H9 (cell line): ENCODE measurements at regions not wholly inside any gene's neighbourhood (a gene's known extent, or its start where the extent isn't known, plus 50 kb on each side); places are given as distances from the start of the nearest gene placed in this dataset.

Source experiments
- DNase-seq: peaks from one replicate; pipeline ENCODE4 v3.0.0-alpha.2; 2017
- H2AFZ ChIP-seq: one replicate; pipeline ENCODE4 v1.6.1; 2013; ENCODE audit warnings: mild to moderate bottlenecking, low read length, control low read depth, moderate library complexity
- H2AK5ac ChIP-seq: 2 replicates; pipeline ENCODE4 v1.6.1; 2013; ENCODE audit warnings: low read length, control low read depth, mixed read lengths; ENCODE audit not compliant: insufficient read length
- H2BK120ac ChIP-seq: one replicate; pipeline ENCODE4 v1.6.1; 2013; ENCODE audit warnings: low read depth, mild to moderate bottlenecking, low read length, control low read depth, inconsistent platforms; ENCODE audit not compliant: poor library complexity, severe bottlenecking
- H2BK12ac ChIP-seq: 2 replicates; pipeline ENCODE4 v1.6.1; 2013; ENCODE audit warnings: low read length, control low read depth, mixed read lengths, low read depth; ENCODE audit not compliant: insufficient read length
- H2BK15ac ChIP-seq: 2 replicates; pipeline ENCODE4 v1.6.1; 2013; ENCODE audit warnings: low read depth, low read length, control low read depth
- H2BK20ac ChIP-seq: one replicate; pipeline ENCODE4 v1.6.1; 2013; ENCODE audit warnings: low read depth, mild to moderate bottlenecking, low read length, control low read depth, inconsistent platforms; ENCODE audit not compliant: poor library complexity, severe bottlenecking
- H2BK5ac ChIP-seq: 2 replicates; pipeline ENCODE4 v1.6.1; 2013; ENCODE audit warnings: low read length, control low read depth, mixed read lengths; ENCODE audit not compliant: insufficient read length
- H3K14ac ChIP-seq: 2 replicates; pipeline ENCODE4 v1.6.1; 2013; ENCODE audit warnings: low read length, control low read depth; ENCODE audit not compliant: insufficient read depth
- H3K18ac ChIP-seq: 2 replicates; pipeline ENCODE4 v1.6.1; 2013; ENCODE audit warnings: low read depth, mild to moderate bottlenecking, mixed read lengths, low read length, control low read depth; ENCODE audit not compliant: insufficient read length
- H3K23ac ChIP-seq: 2 replicates; pipeline ENCODE4 v1.6.1; 2013; ENCODE audit warnings: low read length, control low read depth, mixed read lengths, low read depth; ENCODE audit not compliant: insufficient read length
- H3K23me2 ChIP-seq: 2 replicates; pipeline ENCODE4 v1.6.1; 2013; ENCODE audit warnings: low read depth, mild to moderate bottlenecking, mixed read lengths, low read length, control low read depth; ENCODE audit not compliant: insufficient read length, poor library complexity, severe bottlenecking
- H3K27ac ChIP-seq: 2 replicates; pipeline ENCODE4 v1.5.1; 2013; ENCODE audit warnings: low read length, control low read depth, mixed read lengths, low read depth; ENCODE audit not compliant: insufficient read length
- H3K27me3 ChIP-seq: 2 replicates; pipeline ENCODE4 v1.6.1; 2013; ENCODE audit warnings: low read length, control low read depth, inconsistent platforms; ENCODE audit not compliant: insufficient read depth
- H3K4ac ChIP-seq: 2 replicates; pipeline ENCODE4 v1.6.1; 2013; ENCODE audit warnings: low read depth, mild to moderate bottlenecking, control low read depth, inconsistent platforms, low read length, moderate library complexity
- H3K4me1 ChIP-seq: 2 replicates; pipeline ENCODE4 v1.6.1; 2013; ENCODE audit warnings: low read length, control low read depth, inconsistent platforms; ENCODE audit not compliant: insufficient read depth
- H3K4me2 ChIP-seq: 2 replicates; pipeline ENCODE4 v1.6.1; 2013; ENCODE audit warnings: low read length, control low read depth, mixed read lengths; ENCODE audit not compliant: insufficient read length, insufficient read depth
- H3K56ac ChIP-seq: 2 replicates; pipeline ENCODE4 v1.6.1; 2013; ENCODE audit warnings: low read depth, mild to moderate bottlenecking, mixed read lengths, low read length, control low read depth; ENCODE audit not compliant: insufficient read length
- H3K79me1 ChIP-seq: 2 replicates; pipeline ENCODE4 v1.6.1; 2013; ENCODE audit warnings: low read depth, mild to moderate bottlenecking, moderate library complexity, low read length, control low read depth, inconsistent platforms; ENCODE audit not compliant: insufficient read depth, poor library complexity, severe bottlenecking
- H3K79me2 ChIP-seq: 2 replicates; pipeline ENCODE4 v1.6.1; 2013; ENCODE audit warnings: low read length, control low read depth, inconsistent platforms; ENCODE audit not compliant: insufficient read depth
- H3K9ac ChIP-seq: 2 replicates; pipeline ENCODE4 v1.6.1; 2013; ENCODE audit warnings: low read length, control low read depth, mixed read lengths; ENCODE audit not compliant: insufficient read length; ENCODE audit errors: extremely low read depth
- H3K9me3 ChIP-seq: one replicate; pipeline ENCODE4 v1.6.1; 2013; ENCODE audit warnings: low read depth, low read length, inconsistent platforms; ENCODE audit not compliant: control insufficient read depth
- H3T11ph ChIP-seq: one replicate; pipeline ENCODE4 v1.6.1; 2013; ENCODE audit warnings: mild to moderate bottlenecking, low read length, control low read depth, inconsistent platforms
- H4K20me1 ChIP-seq: one replicate; pipeline ENCODE4 v1.6.1; 2013; ENCODE audit not compliant: control insufficient read depth, insufficient read length, insufficient read depth
- H4K5ac ChIP-seq: 2 replicates; pipeline ENCODE4 v1.6.1; 2013; ENCODE audit warnings: low read depth, mild to moderate bottlenecking, mixed read lengths, low read length, control low read depth; ENCODE audit not compliant: insufficient read length
- H4K8ac ChIP-seq: replicated peaks from 2 replicates; pipeline ENCODE4 v1.6.1; 2013; ENCODE audit warnings: low read length, control low read depth, mixed read lengths, low read depth; ENCODE audit not compliant: insufficient read length
- H4K91ac ChIP-seq: 2 replicates; pipeline ENCODE4 v1.6.1; 2013; ENCODE audit warnings: low read depth, mild to moderate bottlenecking, moderate library complexity, mixed read lengths, low read length, control low read depth; ENCODE audit not compliant: insufficient read length
- H3K27ac Mint-ChIP-seq, 3 experiments: 2 replicates in 2 of 3; 3 replicates in 1 of 3; pipeline ENCODE4 v1.8.0; 2020 to 2021; ENCODE audit warnings: mixed read lengths in 3 of 3, mild to moderate bottlenecking in 1 of 3, moderate library complexity in 1 of 3
- H3K27me3 Mint-ChIP-seq: 2 replicates; pipeline ENCODE4 v1.8.0; 2021; ENCODE audit warnings: low read depth, mild to moderate bottlenecking, moderate library complexity, mixed read lengths
- H3K36me3 Mint-ChIP-seq, 3 experiments: 2 replicates in 2 of 3; 3 replicates in 1 of 3; pipeline ENCODE4 v1.8.0; 2020 to 2021; ENCODE audit warnings: low read depth in 3 of 3, mixed read lengths in 3 of 3; ENCODE audit not compliant: insufficient read depth in 1 of 3
- H3K4me1 Mint-ChIP-seq, 2 experiments: 2 replicates each; pipeline ENCODE4 v1.8.0; 2020; ENCODE audit warnings: mixed read lengths in 2 of 2
- H3K4me3 Mint-ChIP-seq, 2 experiments: 2 replicates in 1 of 2; 3 replicates in 1 of 2; pipeline ENCODE4 v1.8.0; 2020 to 2021; ENCODE audit warnings: mild to moderate bottlenecking in 2 of 2, mixed read lengths in 2 of 2, moderate library complexity in 1 of 2
- H3K9me3 Mint-ChIP-seq, 2 experiments: 2 replicates in 1 of 2; 3 replicates in 1 of 2; pipeline ENCODE4 v1.8.0; 2020; ENCODE audit warnings: mild to moderate bottlenecking in 2 of 2, mixed read lengths in 2 of 2, moderate library complexity in 1 of 2
- CTCF ChIP-seq: fragments of 200-600 bp; sonication (generic); conservative IDR thresholded peaks from 3 replicates; pipeline ENCODE4 v1.8.0; 2021; ENCODE audit warnings: antibody characterized with exemption, mild to moderate bottlenecking

GRCh38 chr4:127479031-127479622 lies 153.6 kb upstream of the INTU start:
- no peak overlapping the region for H3K14ac ChIP-seq
- H3K18ac ChIP-seq = no peak overlapping the region
- no peak for DNase-seq
- H3K23me2 ChIP-seq = no peaks in the 10 kb centered on the region
- no peak overlapping the region for H3K4ac ChIP-seq
- no peaks in the 10 kb centered on the region for H3K79me1 ChIP-seq
- Mint-ChIP-seq H3K4me3 (no peak overlapping the region), H3K27ac (no peak overlapping the region), H3K36me3 (peaks cover 0 to 3% (median 2%) of the 10 kb centered on the region in 3 experiments; a peak in 2 of 7 replicates), H3K9me3 (peaks cover 7 to 8% of the 10 kb centered on the region in 2 experiments; a peak in 4 of 5 replicates), H3K27me3 (no peaks in the 10 kb centered on the region), H3K4me1 (no peaks in the 10 kb centered on the region)
- H3K9me3 ChIP-seq = no peaks in the 10 kb centered on the region
- no peak overlapping the region for H2BK20ac ChIP-seq
- no peak overlapping the region for H4K5ac ChIP-seq
- H3K27me3 ChIP-seq = no peaks in the 10 kb centered on the region
- H3K79me2 ChIP-seq = no peaks in the 10 kb centered on the region
- H3K4me1 ChIP-seq = no peaks in the 10 kb centered on the region
- no peak overlapping the region for H2BK12ac ChIP-seq
- H4K8ac ChIP-seq = no peak overlapping the region
- no peak overlapping the region for H3K27ac ChIP-seq
- peak; percentile 82 for TF ChIP-seq CTCF
- H2AK5ac ChIP-seq = no peak overlapping the region
- no peak overlapping the region for H4K91ac ChIP-seq
- no peak overlapping the region for H3K23ac ChIP-seq
- no peak overlapping the region for H3K56ac ChIP-seq
- H3T11ph ChIP-seq = no peak overlapping the region
- no peak overlapping the region for H2BK5ac ChIP-seq
- H4K20me1 ChIP-seq = no peaks in the 10 kb centered on the region
- H2AFZ ChIP-seq = no peak overlapping the region
- no peak overlapping the region for H2BK15ac ChIP-seq
- no peak overlapping the region for H3K9ac ChIP-seq
- H2BK120ac ChIP-seq = no peak overlapping the region
- H3K4me2 ChIP-seq = no peak overlapping the region
